SK-N-SH (cell line): ENCODE measurements at regions not wholly inside any gene's neighbourhood (a gene's known extent, or its start where the extent isn't known, plus 50 kb on each side); places are given as distances from the start of the nearest gene placed in this dataset.

Experiments used
- CTCF ChIA-PET: fragments of 300-600, 350-600 bp; formaldehyde crosslinking; extraction: SDS; loops from one replicate; lab custom pipeline; 2021; lab: Yijun Ruan, JAX
- POLR2A ChIA-PET: fragments of 350-600 bp; sonication (Branson Sonifier 250); formaldehyde crosslinking; extraction: SDS; loops from one replicate; lab custom pipeline; 2020; ENCODE audit warnings: antibody characterized with exemption, inconsistent platforms; lab: Yijun Ruan, JAX
- DNase-seq: peaks from one replicate; pipeline ENCODE4 v3.0.0; 2012
- H2AFZ ChIP-seq: fragments of 200-600 bp; sonication (generic); 2 replicates; pipeline ENCODE4 v1.8.1; 2016; ENCODE audit warnings: antibody characterized with exemption, mild to moderate bottlenecking, low read depth
- H3F3A ChIP-seq: fragments of 200-600 bp; sonication (generic); replicated peaks from 2 replicates; pipeline ENCODE3; 2016; ENCODE audit warnings: antibody characterized with exemption, mild to moderate bottlenecking; ENCODE audit not compliant: insufficient read depth
- H3K27ac ChIP-seq, 2 experiments: fragments of 200-500 bp in 1 of 2; fragments of 200-600 bp in 1 of 2; sonication (Bioruptor generic) in 1 of 2; sonication (generic), shearing (Covaris generic) in 1 of 2; 2 replicates each; pipeline versions ENCODE4 v1.5.1 to v1.6.1; 2014 to 2016; ENCODE audit warnings: low read depth in 2 of 2, inconsistent platforms in 1 of 2, low read length in 1 of 2, mild to moderate bottlenecking in 1 of 2, mixed read lengths in 1 of 2
- H3K27me3 ChIP-seq: fragments of 200-600 bp; sonication (generic), shearing (Covaris generic); 2 replicates; pipeline ENCODE4 v1.6.1; 2016; ENCODE audit warnings: mixed run types; ENCODE audit not compliant: insufficient read depth
- H3K36me3 ChIP-seq, 2 experiments: fragments of 200-500 bp in 1 of 2; fragments of 200-600 bp in 1 of 2; sonication (Bioruptor generic) in 1 of 2; sonication (generic) in 1 of 2; replicated peaks in 1 of 2; 2 replicates each; pipeline versions ENCODE3 to v1.5.1; 2014 to 2016; ENCODE audit warnings: low read length in 1 of 2, mild to moderate bottlenecking in 1 of 2; ENCODE audit not compliant: insufficient read depth in 2 of 2, control insufficient read depth in 1 of 2
- H3K4me1 ChIP-seq, 2 experiments: fragments of 200-500 bp in 1 of 2; fragments of 200-600 bp in 1 of 2; sonication (Bioruptor generic) in 1 of 2; sonication (generic), shearing (Covaris generic) in 1 of 2; 2 replicates each; pipeline versions ENCODE4 v1.5.1 to v1.6.1; 2014 to 2016; ENCODE audit warnings: low read depth in 1 of 2, low read length in 1 of 2, mixed run types in 1 of 2; ENCODE audit not compliant: insufficient read depth in 2 of 2, control insufficient read depth in 1 of 2
- H3K4me2 ChIP-seq: fragments of 200-600 bp; sonication (generic), shearing (Covaris generic); 2 replicates; pipeline ENCODE4 v1.6.1; 2017; ENCODE audit warnings: mixed run types
- H3K4me3 ChIP-seq, 2 experiments: fragments of 200-500 bp in 1 of 2; fragments of 200-600 bp in 1 of 2; sonication (Bioruptor generic) in 1 of 2; sonication (generic), shearing (Covaris generic) in 1 of 2; 2 replicates each; pipeline versions ENCODE4 v1.5.1 to v1.8.1; 2014 to 2016; ENCODE audit warnings: low read depth in 2 of 2, inconsistent platforms in 1 of 2, low read length in 1 of 2, mild to moderate bottlenecking in 1 of 2, mixed read lengths in 1 of 2, moderate library complexity in 1 of 2
- H3K79me2 ChIP-seq: fragments of 200-600 bp; sonication (generic); 2 replicates; pipeline ENCODE4 v1.8.1; 2017; ENCODE audit warnings: mild to moderate bottlenecking; ENCODE audit not compliant: insufficient read depth
- H3K9ac ChIP-seq: fragments of 200-600 bp; sonication (generic); 2 replicates; pipeline ENCODE4 v1.6.1; 2017; ENCODE audit warnings: mixed run types
- H3K9me2 ChIP-seq: fragments of 200-600 bp; sonication (generic); 2 replicates; pipeline ENCODE4 v1.6.1; 2017; ENCODE audit warnings: mixed run types
- H3K9me3 ChIP-seq: fragments of 200-600 bp; sonication (generic); 2 replicates; pipeline ENCODE4 v1.6.1; 2017; ENCODE audit warnings: mixed run types, mild to moderate bottlenecking, moderate library complexity
- H4K20me1 ChIP-seq: fragments of 200-600 bp; sonication (generic); 2 replicates; pipeline ENCODE4 v1.6.1; 2017; ENCODE audit warnings: mild to moderate bottlenecking, mixed run types; ENCODE audit not compliant: insufficient read depth
- ELF1 ChIP-seq: IDR thresholded peaks from 2 replicates; pipeline ENCODE4 v1.4.0; 2012
- EP300 ChIP-seq, 2 experiments: IDR thresholded peaks; 2 replicates each; pipeline versions ENCODE4 v1.4.0 to v1.6.1; 2012; ENCODE audit warnings: borderline replicate concordance in 1 of 2, low read depth in 1 of 2, low read length in 1 of 2
- FOSL2 ChIP-seq: IDR thresholded peaks from 2 replicates; pipeline ENCODE4 v1.4.0; 2012; ENCODE audit warnings: low read depth, mild to moderate bottlenecking, moderate library complexity, borderline replicate concordance
- FOXM1 ChIP-seq: IDR thresholded peaks from 2 replicates; pipeline ENCODE4 v1.4.0; 2012; ENCODE audit warnings: low read depth, mild to moderate bottlenecking
- GABPA ChIP-seq: IDR thresholded peaks from 2 replicates; pipeline ENCODE4 v1.4.0; 2012; ENCODE audit warnings: low read depth, mild to moderate bottlenecking
- MXI1 ChIP-seq: IDR thresholded peaks from 2 replicates; pipeline ENCODE4 v1.6.1; 2012; ENCODE audit warnings: mild to moderate bottlenecking, low read depth, low read length, improper control_type of control experiment
- NFIC ChIP-seq: IDR thresholded peaks from 2 replicates; pipeline ENCODE4 v1.4.0; 2012; ENCODE audit warnings: borderline replicate concordance
- TAF1 ChIP-seq: IDR thresholded peaks from 2 replicates; pipeline ENCODE4 v1.6.1; 2012; ENCODE audit warnings: low read depth, mild to moderate bottlenecking, low read length, moderate library complexity, borderline replicate concordance
- TEAD4 ChIP-seq: IDR thresholded peaks from 2 replicates; pipeline ENCODE4 v1.4.0; 2012; ENCODE audit warnings: mild to moderate bottlenecking, borderline replicate concordance; ENCODE audit not compliant: insufficient read depth
- WGBS: methylation state at CpG from one replicate; pipeline ENCODE4 v1.1.6; 2017; ENCODE audit warnings: low lambda C conversion rate; 5-methylcytosine and 5-hydroxymethylcytosine counted together
- TF ChIP-seq, protein P1 (sequence below): IDR thresholded peaks from 2 replicates; pipeline ENCODE4 v1.4.0; 2012; ENCODE audit warnings: low read depth, borderline replicate concordance
- TF ChIP-seq, protein P2 (sequence below): IDR thresholded peaks from 2 replicates; pipeline ENCODE4; 2012
- TF ChIP-seq, protein P3 (sequence below): fragments of 150-350 bp; IDR thresholded peaks from 2 replicates; pipeline ENCODE4 v1.6.1; 2017; ENCODE audit warnings: antibody characterized with exemption, low read length, low read depth, borderline replicate concordance
- TF ChIP-seq, protein P4 (sequence below): IDR thresholded peaks from 2 replicates; pipeline ENCODE4 v1.4.0; 2012; ENCODE audit warnings: low read depth

DNA sequence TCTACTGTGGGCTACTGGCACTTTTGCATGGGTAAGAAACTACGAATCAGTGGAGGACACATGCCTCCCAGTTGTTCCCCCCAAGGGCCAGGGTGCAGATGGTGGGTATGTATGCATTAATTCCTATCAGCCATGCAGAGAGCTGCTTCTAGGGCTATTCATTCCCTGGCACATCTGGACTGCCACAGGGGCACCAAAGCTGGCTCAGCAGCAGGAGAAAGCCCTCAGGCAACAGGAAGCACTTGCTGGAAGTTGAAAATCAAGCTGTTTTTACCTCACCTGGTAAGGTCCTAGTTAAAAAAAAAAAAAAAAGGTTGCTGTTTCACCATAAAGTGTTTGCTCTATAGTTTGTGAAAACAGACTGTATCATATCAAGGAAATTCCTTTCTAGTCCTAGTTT, 1342.6 kb downstream of the REEP3 start:
- Histone ChIP-seq H3K9ac (no peak overlapping the region), H3K4me1 (peaks cover 0 to 3% of the 10 kb centered on the region in 2 experiments; a peak in 2 of 4 replicates), H3K4me2 (no peak overlapping the region), H3K36me3 (no peaks in the 10 kb centered on the region), H3K79me2 (no peaks in the 10 kb centered on the region), H4K20me1 (no peaks in the 10 kb centered on the region), H3F3A (no peaks in the 10 kb centered on the region), H3K9me2 (no peaks in the 10 kb centered on the region)
- WGBS: 21% methylated on average over 1 of the region's 1 CpG
- peak; percentile 28 for DNase-seq
- TF ChIP-seq EP300 (IDR thresholded peaks at IDR 0.05; ENCODE audit: borderline replicate concordance in 1 of 2, low read depth in 1 of 2, low read length in 1 of 2): peak in 1 of 2 experiments; percentile 64; a peak in 1 of 4 replicates
- no peak for TF ChIP-seq FOXM1
- TF ChIP-seq, all 33 proteins: peak for 1
- ChIA-PET POLR2A (no interaction called here), CTCF (interaction anchor here (0.6 to 1.0 kb wide), 2 partner anchors 9 to 1140 kb away, joined by 3 read pairs; no protein-coding TSS in a partner anchor)
- Histone ChIP-seq H3K27me3 (no peaks in the 10 kb centered on the region), H3K27ac (peak overlapping the region in 1 of 2 experiments; percentile 58; a peak in 2 of 4 replicates), H2AFZ (no peak overlapping the region), H3K4me3 (no peak overlapping the region), H3K9me3 (no peaks in the 10 kb centered on the region)

DNA sequence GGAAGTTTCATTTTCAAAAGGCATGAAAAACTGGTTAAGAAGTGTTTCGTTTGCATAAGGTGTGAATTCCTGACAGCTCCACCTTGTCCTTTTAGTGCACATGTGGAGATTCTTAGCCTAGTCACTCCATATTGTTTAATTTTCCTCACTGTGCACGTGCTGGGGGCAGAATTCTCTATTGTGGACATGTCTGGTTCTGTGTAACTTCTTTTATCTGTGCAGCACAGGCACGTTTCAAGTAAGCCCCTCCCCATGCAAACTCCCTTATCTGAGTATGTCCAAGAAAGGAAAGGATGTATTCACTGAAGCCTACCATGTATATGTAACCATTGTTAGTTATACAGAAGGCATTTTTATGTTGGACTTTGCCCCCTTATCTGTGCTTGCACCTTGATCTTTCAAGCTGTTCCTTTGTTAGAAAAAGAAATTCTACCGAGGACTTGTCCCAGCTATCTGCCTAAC, 1346.3 kb downstream of the REEP3 start:
- no peak overlapping the region for H3K4me2 ChIP-seq
- 6% methylated on average over 4 of the region's 4 CpGs for WGBS
- H3K9me3 ChIP-seq: no peaks in the 10 kb centered on the region
- no peaks in the 10 kb centered on the region for H4K20me1 ChIP-seq
- no peak for DNase-seq
- no peak overlapping the region for H2AFZ ChIP-seq
- TF ChIP-seq TEAD4 (no peak), MXI1 (no peak), FOSL2 (no peak), ELF1 (no peak)
- TF ChIP-seq, protein P1, sequence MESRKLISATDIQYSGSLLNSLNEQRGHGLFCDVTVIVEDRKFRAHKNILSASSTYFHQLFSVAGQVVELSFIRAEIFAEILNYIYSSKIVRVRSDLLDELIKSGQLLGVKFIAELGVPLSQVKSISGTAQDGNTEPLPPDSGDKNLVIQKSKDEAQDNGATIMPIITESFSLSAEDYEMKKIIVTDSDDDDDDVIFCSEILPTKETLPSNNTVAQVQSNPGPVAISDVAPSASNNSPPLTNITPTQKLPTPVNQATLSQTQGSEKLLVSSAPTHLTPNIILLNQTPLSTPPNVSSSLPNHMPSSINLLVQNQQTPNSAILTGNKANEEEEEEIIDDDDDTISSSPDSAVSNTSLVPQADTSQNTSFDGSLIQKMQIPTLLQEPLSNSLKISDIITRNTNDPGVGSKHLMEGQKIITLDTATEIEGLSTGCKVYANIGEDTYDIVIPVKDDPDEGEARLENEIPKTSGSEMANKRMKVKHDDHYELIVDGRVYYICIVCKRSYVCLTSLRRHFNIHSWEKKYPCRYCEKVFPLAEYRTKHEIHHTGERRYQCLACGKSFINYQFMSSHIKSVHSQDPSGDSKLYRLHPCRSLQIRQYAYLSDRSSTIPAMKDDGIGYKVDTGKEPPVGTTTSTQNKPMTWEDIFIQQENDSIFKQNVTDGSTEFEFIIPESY: no peak
- TF ChIP-seq, protein P2, sequence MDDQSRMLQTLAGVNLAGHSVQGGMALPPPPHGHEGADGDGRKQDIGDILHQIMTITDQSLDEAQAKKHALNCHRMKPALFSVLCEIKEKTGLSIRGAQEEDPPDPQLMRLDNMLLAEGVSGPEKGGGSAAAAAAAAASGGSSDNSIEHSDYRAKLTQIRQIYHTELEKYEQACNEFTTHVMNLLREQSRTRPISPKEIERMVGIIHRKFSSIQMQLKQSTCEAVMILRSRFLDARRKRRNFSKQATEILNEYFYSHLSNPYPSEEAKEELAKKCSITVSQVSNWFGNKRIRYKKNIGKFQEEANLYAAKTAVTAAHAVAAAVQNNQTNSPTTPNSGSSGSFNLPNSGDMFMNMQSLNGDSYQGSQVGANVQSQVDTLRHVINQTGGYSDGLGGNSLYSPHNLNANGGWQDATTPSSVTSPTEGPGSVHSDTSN: no peak
- TF ChIP-seq, all 33 proteins: peak for 0
- Histone ChIP-seq H3K79me2 (no peaks in the 10 kb centered on the region), H3K9ac (no peak overlapping the region), H3F3A (no peaks in the 10 kb centered on the region), H3K9me2 (no peaks in the 10 kb centered on the region), H3K4me1 (peaks cover 0 to 3% of the 10 kb centered on the region in 2 experiments; a peak in 2 of 4 replicates), H3K27ac (no peak overlapping the region; a peak in 1 of 4 replicates), H3K27me3 (no peaks in the 10 kb centered on the region), H3K4me3 (no peak overlapping the region), H3K36me3 (no peaks in the 10 kb centered on the region)
- ChIA-PET POLR2A (no interaction called here), CTCF (no interaction called here)

DNA sequence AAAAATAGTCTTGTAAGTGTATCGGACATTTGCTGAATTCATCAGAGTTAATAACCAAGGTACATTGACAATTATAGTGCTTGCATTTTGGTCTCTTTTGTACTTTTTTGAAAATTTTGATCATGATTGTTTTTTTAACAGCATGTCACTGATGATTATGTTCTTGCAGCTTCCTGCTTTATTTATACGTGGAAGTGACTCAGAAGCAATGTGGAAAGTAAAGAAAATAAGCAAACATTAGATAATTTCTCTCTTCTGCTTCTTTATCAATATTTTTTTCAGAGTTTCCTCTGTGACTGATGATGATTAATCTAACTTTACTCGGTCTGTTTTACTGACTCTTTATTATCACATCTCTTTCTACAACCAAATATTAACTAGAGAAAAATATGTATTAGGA, 1351.9 kb downstream of the REEP3 start:
- Histone ChIP-seq H3K36me3 (no peaks in the 10 kb centered on the region), H3K4me3 (no peak overlapping the region), H3K4me2 (no peak overlapping the region), H3F3A (no peaks in the 10 kb centered on the region), H4K20me1 (no peaks in the 10 kb centered on the region), H3K9me3 (no peaks in the 10 kb centered on the region), H3K9ac (no peak overlapping the region), H3K27me3 (no peaks in the 10 kb centered on the region), H3K9me2 (no peaks in the 10 kb centered on the region), H2AFZ (no peak overlapping the region), H3K27ac (no peak overlapping the region), H3K79me2 (no peaks in the 10 kb centered on the region), H3K4me1 (no peaks in the 10 kb centered on the region)
- no peak for TF ChIP-seq NFIC
- TF ChIP-seq, protein P3, sequence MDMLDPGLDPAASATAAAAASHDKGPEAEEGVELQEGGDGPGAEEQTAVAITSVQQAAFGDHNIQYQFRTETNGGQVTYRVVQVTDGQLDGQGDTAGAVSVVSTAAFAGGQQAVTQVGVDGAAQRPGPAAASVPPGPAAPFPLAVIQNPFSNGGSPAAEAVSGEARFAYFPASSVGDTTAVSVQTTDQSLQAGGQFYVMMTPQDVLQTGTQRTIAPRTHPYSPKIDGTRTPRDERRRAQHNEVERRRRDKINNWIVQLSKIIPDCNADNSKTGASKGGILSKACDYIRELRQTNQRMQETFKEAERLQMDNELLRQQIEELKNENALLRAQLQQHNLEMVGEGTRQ: no peak
- no peak for TF ChIP-seq TAF1
- TF ChIP-seq EP300 (IDR thresholded peaks at IDR 0.05; ENCODE audit: borderline replicate concordance in 1 of 2, low read depth in 1 of 2, low read length in 1 of 2): no peak
- TF ChIP-seq, protein P4, sequence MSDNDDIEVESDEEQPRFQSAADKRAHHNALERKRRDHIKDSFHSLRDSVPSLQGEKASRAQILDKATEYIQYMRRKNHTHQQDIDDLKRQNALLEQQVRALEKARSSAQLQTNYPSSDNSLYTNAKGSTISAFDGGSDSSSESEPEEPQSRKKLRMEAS: no peak
- TF ChIP-seq GABPA: no peak
- DNase-seq: no peak
- ChIA-PET POLR2A (no interaction called here), CTCF (no interaction called here)
- 32% methylated on average over 3 of the region's 3 CpGs for WGBS
